ENCODE measurements at regions not wholly inside any gene's neighbourhood (a gene's known extent, or its start where the extent isn't known, plus 50 kb on each side); places are given as distances from the start of the nearest gene placed in this dataset.

DNA sequence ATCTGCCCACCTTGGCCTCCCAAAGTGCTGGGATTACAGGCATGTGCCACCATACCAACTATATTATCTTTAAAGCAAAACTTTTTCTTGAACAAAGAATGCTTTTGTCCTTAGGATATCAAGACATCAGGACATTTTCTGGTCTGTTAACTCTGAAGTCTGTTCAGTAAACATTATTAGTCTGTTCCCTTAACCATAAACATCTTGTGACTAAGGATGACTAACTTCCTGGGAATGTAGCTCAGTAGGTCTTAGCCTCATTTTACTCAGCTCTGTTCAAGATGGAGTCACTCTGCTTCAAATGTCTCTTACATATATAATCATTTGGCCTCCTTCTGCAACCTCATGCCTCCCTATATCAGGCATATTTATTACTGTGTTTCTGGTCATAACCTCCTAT is 122.9 kb downstream of the UBE2NL start:
- in situ Hi-C loops (cut with HindIII; ENCODE audit: extremely low pct_ligation_motif_present, low pct_unique_long_range_greater_than_20kb) (no loop called here), intact Hi-C loops (cut with micrococcal nuclease; ENCODE audit: unreplicated experiment) (no loop called here)
- Histone ChIP-seq H3K9me3 (ENCODE audit: low read length) (peaks cover 68% of the 10 kb centered on the region), H2AFZ (ENCODE audit: low read length) (no peak overlapping the region), H4K20me1 (ENCODE audit: insufficient read depth, low read length) (no peaks in the 10 kb centered on the region), H3K27ac (ENCODE audit: extremely low read length, insufficient read depth, low read length) (no peak overlapping the region), H3K79me2 (ENCODE audit: insufficient read depth, low read length) (no peaks in the 10 kb centered on the region), H3K9ac (ENCODE audit: insufficient read depth, low read depth, low read length) (no peak overlapping the region), H3K4me1 (ENCODE audit: insufficient read depth, low read length) (no peaks in the 10 kb centered on the region), H3K4me3 (replicated peaks in 1 of 3; ENCODE audit: insufficient read depth in 1 of 3, low read depth in 2 of 3, low read length in 3 of 3) (no peak overlapping the region), H3K27me3 (ENCODE audit: control insufficient read depth in 1 of 2, insufficient read depth in 2 of 2, low read length in 2 of 2) (no peaks in the 10 kb centered on the region), H3K36me3 (replicated peaks in 1 of 2; ENCODE audit: control insufficient read depth in 1 of 2, insufficient read depth in 2 of 2, low read length in 2 of 2) (no peaks in the 10 kb centered on the region), H3K4me2 (ENCODE audit: low read depth, low read length) (no peak overlapping the region)
- DNase-seq (ENCODE audit: low spot score) = no peak
- ChIA-PET CTCF (ENCODE audit: low intra/inter-chr PET ratio, low total read pairs) (no interaction called here), POLR2A (no interaction called here)
- ATAC-seq = no peak
- BruUV-seq (replicated peaks) = no TSS peak
- FAIRE-seq = no peak
- TF ChIP-seq ZFYVE20 (CRISPR knock-in tag; IDR thresholded peaks at IDR 0.05; ENCODE audit: borderline replicate concordance, low read depth) (no peak), EHMT2 (IDR thresholded peaks at IDR 0.05; ENCODE audit: borderline replicate concordance, low read depth, low read length) (no peak), ZNF407 (CRISPR knock-in tag; IDR thresholded peaks at IDR 0.05; ENCODE audit: not compliant biosample characterization) (no peak), NFYC (CRISPR knock-in tag; IDR thresholded peaks at IDR 0.05) (no peak), MTF2 (CRISPR knock-in tag; IDR thresholded peaks at IDR 0.05; ENCODE audit: borderline replicate concordance) (no peak), PRPF4 (IDR thresholded peaks at IDR 0.05; ENCODE audit: low read depth, low read length, poor library complexity, severe bottlenecking) (no peak), ZNF816 (CRISPR knock-in tag; IDR thresholded peaks at IDR 0.05; ENCODE audit: borderline replicate concordance) (no peak), PAX8 (CRISPR knock-in tag; IDR thresholded peaks at IDR 0.05; ENCODE audit: borderline replicate concordance) (no peak), TAF1 (CRISPR knock-in tag; IDR thresholded peaks at IDR 0.05) (no peak), ELF1 (CRISPR knock-in tag; IDR thresholded peaks at IDR 0.05) (no peak), ZBTB38 (CRISPR knock-in tag; IDR thresholded peaks at IDR 0.05) (no peak), TFDP1 (CRISPR knock-in tag; IDR thresholded peaks at IDR 0.05; ENCODE audit: borderline replicate concordance) (no peak)
- TF ChIP-seq, protein P1, sequence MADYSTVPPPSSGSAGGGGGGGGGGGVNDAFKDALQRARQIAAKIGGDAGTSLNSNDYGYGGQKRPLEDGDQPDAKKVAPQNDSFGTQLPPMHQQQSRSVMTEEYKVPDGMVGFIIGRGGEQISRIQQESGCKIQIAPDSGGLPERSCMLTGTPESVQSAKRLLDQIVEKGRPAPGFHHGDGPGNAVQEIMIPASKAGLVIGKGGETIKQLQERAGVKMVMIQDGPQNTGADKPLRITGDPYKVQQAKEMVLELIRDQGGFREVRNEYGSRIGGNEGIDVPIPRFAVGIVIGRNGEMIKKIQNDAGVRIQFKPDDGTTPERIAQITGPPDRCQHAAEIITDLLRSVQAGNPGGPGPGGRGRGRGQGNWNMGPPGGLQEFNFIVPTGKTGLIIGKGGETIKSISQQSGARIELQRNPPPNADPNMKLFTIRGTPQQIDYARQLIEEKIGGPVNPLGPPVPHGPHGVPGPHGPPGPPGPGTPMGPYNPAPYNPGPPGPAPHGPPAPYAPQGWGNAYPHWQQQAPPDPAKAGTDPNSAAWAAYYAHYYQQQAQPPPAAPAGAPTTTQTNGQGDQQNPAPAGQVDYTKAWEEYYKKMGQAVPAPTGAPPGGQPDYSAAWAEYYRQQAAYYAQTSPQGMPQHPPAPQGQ (CRISPR knock-in tag; IDR thresholded peaks at IDR 0.05; ENCODE audit: borderline replicate concordance) = no peak
